GM19023 (cell line): ENCODE measurements at regions not wholly inside any gene's neighbourhood (a gene's known extent, or its start where the extent isn't known, plus 50 kb on each side); places are given as distances from the start of the nearest gene placed in this dataset.
"Not testable (repeated sequence)": the region's sequence is repeated elsewhere in the genome, so short reads cannot be mapped to it uniquely, and the experiment has no call there.

Experiments used
- ATAC-seq: cut with Tn5 transposase; IDR thresholded peaks from one replicate; pipeline ENCODE4 v1.9.1; 2021; ENCODE audit warnings: mild to moderate bottlenecking, moderate library complexity; ENCODE audit not compliant: unreplicated experiment

DNA sequence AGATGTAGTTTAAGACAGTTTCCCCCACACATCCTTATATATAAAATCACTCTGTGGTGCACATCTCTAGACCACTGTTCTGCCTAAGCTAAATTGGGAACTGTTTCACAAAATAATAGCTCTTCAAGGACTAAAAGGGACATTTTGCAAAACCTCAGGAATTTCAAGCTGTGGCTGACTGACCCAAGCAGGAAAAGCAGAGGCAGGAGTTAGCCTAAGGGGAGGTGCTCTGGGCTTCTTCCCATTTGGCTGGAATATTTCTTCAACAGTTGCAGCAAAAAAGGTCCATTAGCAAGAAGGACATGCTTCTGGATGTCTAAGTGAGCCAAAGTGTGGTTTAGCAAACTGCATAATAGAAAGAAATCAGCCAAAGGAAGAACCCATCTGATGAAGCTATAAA lies 551.2 kb upstream of the ANKRD30A start:
- no peak for ATAC-seq

DNA sequence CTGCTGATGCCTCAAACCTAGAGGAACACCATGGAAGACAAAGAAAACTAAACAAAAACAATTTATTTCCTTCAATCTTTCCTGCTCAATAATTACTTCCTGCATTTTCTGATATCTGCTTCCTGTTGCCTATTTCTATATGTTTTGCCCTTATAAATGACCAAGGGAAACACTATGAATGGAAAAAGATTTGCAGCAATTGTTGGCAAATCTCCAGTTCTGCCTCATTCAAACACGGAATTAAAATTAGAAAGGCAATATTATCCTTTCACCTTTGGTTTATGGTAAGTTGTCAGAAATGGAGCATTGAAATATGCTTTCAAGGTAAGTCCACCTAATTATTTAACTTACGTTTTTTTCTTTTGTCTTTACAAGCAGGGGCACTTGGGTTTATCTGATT lies 552.2 kb upstream of the ANKRD30A start:
- no peak for ATAC-seq

DNA sequence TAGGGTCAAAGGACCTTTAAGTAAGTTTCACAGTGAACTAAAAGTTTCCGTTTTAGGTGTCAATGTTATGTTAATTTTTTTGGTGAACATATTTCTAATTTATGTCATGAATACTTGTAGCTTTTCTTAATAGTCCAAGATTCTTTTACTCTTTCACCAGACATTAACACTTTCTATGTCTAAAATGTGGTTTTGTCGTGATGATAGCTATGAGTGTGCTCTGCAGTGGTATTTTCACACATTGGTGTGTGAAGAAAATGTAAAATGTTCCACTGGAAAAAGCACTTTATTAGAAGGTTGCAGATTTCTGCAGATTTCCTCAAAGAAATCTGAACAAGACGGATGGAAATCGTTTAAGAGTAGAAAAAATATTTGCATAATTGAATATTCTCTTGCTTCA lies 561.0 kb upstream of the ANKRD30A start:
- no peak for ATAC-seq

DNA sequence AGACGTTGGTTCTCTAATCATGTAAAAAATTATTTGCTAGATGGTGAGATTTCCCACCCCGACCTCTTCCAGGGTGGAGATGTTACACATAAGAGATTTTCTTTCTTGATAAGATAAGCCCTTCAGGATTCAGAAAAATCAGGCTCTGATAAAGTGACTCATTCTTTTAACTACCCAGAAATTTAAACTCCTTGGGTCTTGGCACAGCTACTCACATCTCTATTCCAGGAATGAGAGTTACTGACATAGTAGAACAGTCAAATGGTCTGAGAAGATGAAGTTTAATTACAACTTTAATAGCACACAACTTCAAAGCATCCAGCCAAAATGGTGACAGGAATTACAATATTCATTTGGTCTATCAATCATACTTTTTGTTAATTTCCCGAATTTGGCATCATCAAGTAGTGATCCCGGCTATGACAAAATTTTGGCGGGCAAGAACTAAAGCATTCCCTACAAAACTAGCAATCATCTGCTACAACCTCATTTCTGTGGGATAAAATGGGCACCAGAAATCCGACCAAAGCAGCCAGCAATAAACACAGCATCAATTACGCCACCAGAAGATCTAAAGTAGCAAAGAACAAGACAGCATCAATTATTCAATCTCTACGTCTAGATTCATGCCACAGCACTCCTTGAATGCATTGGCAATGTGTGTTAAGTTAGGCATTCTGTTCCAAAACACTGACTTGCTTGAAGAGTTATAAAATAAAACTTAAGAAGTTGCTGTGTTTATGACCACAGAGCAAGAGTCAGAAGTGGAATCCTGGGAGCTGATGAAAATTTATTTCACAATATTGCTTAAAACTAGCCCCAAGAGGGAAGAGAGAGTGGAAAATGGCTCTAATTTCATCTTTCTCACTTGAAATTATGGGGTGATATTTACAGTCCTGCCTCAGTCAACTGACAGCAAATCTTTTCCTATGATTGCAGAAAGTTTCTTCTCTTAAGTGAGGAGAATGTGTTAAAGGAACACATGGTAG lies 565.7 kb upstream of the ANKRD30A start:
- no peak for ATAC-seq

DNA sequence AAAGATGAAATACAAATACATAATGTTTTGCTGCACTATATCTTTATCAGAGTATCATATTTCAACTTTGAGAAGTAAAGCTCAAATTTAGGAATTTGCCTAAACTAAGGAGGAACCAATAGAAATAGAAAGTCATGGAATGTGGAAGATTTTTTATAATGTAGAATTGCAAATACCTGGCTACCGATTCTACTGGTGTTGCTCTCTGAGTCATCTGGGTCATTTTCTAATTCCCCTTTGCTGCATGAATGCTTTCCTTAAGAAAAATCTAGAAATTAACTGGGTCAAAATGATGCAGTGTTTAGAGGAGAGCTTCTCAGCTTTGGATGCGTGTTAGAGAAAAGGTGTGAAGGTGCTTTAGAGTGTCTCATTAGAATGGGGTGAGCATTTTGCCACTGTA lies 568.9 kb upstream of the ANKRD30A start:
- no peak for ATAC-seq

DNA sequence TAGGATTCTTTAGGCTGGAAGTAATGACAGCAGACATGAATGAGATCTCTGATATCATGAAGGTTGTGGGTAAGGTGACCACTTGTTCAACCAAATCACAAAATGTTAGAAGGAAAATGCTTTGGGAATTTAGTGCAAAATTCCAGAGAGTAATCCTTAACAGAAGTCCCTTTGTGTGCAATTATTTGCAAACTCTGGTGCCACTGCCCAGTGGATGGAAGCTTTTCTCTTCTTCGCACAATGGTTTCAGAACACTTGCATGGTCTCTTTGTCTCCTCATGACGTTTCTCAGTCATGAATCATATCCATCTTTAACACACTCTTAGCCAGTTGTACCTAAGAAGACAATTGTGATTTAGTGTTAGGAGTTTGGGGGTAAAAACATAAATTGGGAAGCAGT lies 570.4 kb upstream of the ANKRD30A start:
- no peak for ATAC-seq

DNA sequence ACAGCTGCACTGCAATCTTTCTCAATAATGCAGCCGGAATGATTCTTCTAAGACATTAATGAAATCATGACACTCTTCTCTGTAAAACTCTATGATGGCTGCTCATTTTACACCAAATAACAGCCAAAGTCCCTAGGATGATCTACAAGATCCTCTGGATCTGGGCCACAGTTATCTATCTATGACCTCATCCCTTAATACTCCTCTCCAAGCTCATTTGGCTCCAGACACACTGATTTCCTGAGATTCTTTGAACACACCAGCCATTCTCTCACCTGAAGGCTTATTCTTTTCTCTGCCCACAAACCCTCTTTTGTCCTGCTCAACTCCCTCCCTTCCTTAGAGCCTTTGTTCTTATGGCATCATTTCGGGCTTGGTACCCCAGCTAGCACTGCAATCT lies 577.4 kb upstream of the ANKRD30A start:
- ATAC-seq, result no peak

DNA sequence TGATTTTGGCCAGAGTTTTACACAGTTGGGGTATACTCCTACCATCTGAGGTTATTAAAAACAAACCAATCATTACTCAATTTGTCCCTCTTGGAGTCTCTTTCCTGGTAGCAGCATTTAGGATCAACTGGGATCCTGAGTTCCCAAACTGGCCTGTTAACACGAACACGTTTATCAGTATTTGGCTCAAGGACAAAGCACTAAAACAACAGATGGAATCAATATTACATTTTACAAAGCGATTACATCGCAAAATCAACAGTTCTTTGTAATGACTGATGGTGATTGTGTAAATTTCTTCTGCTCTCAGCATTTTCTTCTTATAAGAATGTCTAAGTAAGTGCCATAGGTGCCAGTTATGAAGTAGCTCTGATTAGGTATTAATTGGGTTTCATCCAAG lies 582.9 kb upstream of the ANKRD30A start:
- ATAC-seq, result no peak

DNA sequence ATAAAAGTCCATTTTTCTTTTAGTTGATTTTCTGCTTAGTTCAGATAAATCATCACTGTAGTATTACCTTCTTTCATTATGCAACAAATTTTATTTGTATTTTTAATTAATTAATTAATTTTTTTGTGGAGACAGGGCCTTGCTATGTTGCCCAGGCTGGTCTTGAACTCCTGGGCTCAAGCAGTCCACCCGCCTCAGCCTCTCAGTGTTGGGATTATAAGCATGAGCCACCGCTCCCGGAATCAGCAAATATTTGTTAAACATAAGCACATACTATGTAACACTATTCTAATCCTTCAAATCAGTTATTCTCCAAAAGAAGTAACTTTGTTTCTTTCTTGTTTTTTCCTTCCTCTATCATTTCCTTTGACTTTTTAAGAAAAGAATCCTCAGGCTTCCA lies 584.8 kb upstream of the ANKRD30A start:
- no peak for ATAC-seq

DNA sequence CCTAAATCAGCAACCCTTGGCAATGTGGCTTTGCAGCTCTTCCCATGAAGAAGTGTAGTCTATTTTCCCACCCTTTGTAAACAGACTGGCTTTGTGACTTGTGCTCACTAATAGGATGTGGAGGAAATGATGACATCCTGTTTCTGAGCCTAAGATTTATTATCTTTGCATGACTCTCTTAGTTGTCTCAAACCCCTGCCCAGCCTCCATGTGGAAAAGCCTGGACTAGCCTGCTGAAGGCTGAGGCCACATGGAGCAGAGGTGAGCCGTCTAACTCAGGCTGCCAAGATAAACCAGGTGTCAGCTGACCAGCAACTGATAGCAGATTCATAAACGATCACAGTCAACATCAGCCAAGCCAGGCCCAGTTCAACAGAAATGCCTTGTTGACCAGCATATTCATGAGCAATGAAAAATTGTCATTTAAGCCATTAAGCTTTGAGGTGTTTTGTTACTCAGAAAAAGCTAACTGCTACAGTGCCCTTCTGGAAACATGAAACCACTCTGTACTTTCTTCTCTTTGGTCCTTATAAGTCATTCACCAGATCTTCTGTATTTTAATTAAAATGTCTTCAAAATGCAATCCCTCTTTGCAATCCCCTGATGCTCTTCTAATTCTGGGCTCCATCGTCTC lies 586.3 kb upstream of the ANKRD30A start:
- ATAC-seq, result no peak

DNA sequence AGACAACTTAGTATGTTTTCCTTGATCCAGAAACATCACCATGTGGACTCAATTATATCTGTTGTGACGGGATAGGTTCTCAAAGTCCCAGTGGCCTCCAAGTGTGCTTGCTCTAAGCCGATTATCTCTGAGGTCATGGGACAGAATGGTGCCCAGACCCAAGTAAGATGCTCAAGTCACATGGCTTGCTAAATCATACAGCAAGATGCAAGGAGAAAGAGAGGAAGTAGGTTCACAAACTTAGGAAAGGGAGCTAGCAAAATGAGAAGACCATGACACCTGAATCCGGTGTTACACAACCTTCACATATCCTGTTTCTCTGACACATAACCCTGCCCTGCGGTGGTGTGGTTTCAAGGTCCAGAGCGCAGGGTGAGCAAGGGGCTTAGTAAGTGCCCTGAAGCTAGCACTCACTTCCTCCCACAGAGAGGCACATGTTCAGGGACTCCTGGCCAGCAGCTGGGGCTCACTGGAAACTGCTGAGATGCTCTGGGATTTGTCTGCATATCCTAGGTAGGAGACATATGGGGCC lies 590.9 kb upstream of the ANKRD30A start:
- peak; percentile 81 for ATAC-seq

DNA sequence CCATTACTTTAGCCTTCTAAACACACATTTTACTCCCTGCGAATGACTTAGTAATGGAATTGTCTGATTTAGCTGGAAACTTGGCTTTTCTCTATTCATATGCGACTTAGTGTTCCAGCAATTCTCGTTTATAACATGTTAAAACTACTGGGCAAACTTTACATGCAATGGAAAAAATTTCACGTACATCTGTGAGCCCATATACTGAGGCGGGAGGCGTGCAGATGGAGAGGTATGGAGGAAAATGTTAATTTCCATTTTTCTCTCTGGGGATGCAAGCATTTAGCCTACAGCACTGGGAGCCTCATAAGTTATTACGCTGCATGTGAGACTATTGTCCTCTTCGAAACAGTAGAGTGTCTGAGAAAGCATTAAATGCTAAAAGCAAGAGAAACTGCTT lies 591.5 kb upstream of the ANKRD30A start:
- no peak for ATAC-seq

DNA sequence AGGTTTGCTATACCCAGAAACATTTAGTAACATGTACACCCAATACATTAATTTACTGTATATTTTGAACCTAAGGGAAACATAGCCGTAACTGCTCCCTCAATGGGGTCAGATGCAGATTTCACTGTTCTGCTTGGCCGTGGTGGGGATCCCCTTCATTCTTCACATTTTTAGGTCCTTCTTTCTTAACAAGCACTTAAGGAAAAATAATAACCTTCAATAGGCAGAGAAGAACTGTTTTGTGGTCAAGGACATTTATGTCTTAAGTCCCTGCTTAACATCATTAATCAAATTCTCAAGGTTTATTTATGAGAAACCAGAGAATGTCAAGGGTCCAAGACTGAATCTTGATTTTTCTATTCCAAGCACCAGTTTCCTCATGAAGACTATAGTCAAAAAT lies 592.1 kb upstream of the ANKRD30A start:
- ATAC-seq, result no peak

DNA sequence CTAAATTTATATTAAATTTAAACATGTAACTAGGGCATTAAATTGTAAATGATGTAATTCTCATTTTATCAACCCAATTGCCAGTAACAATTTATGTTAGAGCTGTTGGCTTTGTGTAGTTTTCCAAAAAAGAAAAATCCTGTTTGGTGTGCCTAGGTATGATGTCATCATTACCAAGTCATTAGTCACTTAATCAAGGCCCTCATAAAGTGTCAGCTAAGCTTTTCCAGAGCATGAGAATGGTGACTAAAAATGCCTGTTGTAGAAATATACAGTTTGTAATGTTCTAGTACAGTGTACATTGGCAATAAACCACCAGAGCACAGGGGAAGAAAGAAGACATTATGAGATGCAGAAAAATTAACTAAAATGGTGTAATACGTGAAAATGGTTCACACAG lies 593.8 kb upstream of the ANKRD30A start:
- no peak for ATAC-seq

DNA sequence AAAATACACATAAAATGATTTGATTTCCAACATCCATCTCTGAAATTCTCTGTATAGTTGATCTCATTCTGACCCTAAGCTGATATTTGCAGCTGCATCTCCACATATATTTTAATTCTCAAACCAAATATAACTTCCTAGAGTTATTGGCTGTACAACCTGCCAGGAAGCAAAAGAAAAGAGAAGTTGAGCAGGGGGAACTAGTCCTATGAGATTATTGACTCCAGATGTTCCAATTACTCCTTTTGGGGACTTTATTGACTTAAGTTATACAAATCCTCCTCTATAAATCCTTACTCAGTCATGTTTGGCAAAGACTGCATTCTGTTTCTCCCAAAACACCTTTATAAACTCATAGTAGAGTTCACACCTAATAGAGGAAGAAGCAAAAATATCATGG lies 599.4 kb upstream of the ANKRD30A start:
- ATAC-seq, result no peak

DNA sequence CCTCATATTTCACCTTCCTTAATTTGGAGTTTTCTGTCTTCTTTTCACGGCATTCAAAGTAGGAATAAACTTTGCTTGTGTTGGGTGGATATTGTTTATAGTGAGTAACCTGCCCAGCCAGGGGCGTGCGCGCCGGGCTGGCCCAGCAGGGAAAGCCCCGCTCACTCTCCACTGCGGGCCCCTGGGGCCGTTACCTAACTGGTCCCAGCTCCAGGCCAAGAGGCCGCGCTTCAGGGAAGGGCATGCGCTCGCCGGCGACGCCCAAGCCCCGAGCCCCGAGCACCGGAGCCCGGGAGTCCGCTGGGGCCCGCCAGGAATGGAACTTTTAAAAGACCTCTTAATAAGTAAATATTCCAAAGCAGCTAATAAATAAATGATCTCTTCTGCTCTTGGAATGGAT lies 601.3 kb upstream of the ANKRD30A start:
- not testable (repeated sequence) for ATAC-seq

DNA sequence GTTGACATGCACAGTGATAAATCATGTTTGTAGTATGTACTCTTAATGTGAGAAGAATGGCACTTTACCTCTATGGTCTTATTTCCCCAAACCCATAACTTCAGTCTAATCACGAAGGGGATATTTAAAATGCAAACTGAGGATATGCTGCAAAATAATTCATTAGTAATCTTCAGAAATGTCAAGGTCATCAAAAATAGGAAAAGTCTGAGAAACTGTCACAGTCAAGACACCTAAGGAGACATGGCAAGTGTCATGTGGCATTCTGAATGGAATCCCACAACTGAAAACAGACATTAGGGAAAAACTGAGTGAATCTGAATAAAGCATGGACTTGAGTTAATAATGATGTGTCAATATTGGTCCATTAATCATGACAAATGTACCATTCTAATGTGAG lies 605.5 kb upstream of the ANKRD30A start:
- no peak for ATAC-seq

DNA sequence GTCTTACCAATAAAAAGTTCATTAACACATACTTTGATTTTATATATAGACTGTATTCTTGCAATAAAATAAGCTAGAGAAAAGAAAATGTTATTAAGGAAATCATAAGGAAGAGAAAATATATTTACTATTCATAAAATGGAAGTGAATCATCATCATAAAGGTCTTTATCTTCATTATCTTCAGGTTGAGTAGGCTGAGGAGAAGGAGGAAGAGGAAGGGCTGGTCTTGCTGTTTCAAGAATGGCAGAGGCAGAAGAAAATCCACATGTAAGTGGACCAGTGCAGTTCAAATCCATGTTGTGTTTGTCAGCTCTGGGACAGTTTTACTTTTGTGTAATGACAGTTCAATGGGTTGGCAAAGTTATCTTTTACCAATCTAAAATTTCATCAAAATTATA lies 609.1 kb upstream of the ANKRD30A start:
- ATAC-seq, result no peak

DNA sequence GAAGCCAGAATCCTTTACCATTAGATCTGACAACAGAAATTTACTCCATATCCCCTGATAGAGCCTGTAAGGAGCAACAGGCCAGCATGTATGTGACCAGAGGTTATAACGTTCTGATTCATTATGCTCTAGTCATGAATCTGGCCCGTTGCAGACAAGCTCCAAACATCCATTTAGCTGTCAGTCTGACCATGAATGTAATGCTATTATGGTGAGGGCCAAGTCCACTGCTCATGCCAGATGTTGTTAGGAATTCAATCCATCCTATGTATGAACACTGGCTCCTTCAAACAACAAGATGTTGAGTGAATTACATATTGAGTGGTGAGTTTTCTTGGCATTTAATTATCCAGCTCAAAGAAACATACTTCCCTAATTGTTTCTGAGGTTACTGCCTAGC lies 610.1 kb upstream of the ANKRD30A start:
- ATAC-seq, result no peak

DNA sequence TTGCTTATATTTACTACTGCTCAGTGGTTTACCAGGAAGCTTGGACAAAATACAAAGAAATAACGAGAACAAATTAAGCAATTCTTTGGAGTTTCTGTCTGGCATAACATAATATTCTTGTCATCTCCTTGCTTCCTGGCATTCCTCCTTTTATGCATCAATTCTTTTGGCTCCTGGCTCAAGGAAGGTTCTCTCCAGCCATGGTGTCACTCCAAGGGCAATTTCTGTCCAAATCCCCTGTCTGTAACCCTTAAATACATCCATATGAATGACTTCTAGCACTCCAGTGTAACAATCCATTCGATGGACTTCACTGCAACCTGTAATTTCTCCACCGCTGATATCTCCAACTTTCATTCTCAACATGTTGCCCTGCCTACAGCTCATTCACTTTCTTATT lies 617.7 kb upstream of the ANKRD30A start:
- ATAC-seq, result no peak

DNA sequence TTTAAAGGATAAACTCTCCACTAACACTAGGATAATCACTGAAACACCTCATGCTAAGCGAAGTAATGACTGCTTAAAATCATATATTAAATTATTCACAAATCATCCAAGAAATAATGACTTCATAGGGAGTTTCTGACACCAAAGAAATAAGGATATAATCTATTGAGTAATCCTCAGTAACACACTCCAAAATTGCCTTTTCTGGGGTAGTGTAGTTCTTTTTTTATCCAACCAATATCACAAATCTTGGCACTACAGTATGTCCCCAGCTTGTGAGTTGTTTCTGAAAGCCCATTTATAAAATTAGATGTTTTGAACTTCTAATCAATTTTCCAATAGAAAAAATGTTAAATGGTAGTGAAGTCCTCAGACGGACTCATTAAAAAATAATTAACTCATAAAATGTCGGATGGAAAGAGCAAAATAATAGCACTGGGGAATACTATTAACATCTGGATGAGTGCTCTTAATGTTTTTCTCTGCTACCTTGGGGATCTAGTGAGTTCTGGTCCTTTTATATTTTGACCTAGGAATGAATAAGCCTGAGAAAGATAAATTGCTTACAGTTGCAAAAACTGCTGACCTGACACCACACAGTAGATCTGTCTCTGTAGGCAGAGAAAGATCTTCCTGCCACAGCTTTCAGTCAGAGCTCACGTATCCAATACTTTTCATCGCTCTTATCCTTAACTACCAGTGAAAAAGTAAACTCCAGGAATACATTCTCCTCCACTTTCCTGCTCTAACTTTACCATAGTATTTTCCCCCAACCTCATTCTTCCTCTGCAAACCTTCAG lies 618.5 kb upstream of the ANKRD30A start:
- no peak for ATAC-seq
